IMR-90 (cell line): ENCODE measurements at regions not wholly inside any gene's neighbourhood (a gene's known extent, or its start where the extent isn't known, plus 50 kb on each side); places are given as distances from the start of the nearest gene placed in this dataset.

Experiments
- ATAC-seq: fragments of 200-7000 bp; cut with Tn5 transposase; 2 replicates; pipeline ENCODE4 v1.9.1; 2020; ENCODE audit warnings: low read depth, mild to moderate bottlenecking, moderate library complexity
- BruUV-seq: library from RNA; stranded (reverse); fragments of 400-500 nt; replicated peaks from 2 replicates; lab custom pipeline; 2021; lab: Mats Ljungman, UMichigan
- CTCF ChIA-PET: fragments of 300-600 bp; formaldehyde crosslinking; extraction: SDS; loops from one replicate; lab custom pipeline; 2021; ENCODE audit warnings: antibody characterized with exemption; lab: Yijun Ruan, JAX
- POLR2A ChIA-PET: fragments of 300-600 bp; sonication (Branson Sonifier 250); formaldehyde crosslinking; loops from one replicate; lab custom pipeline; 2022; ENCODE audit warnings: antibody characterized with exemption; ENCODE audit not compliant: unreplicated experiment; lab: Charles Lee
- DNase-seq: peaks from one replicate; pipeline ENCODE4 v3.0.0; 2013
- H2AFZ ChIP-seq: replicated peaks from 2 replicates; pipeline ENCODE3; 2013; ENCODE audit warnings: low read length, mild to moderate bottlenecking; ENCODE audit not compliant: poor library complexity
- H2AK5ac ChIP-seq: 2 replicates; pipeline ENCODE4 v1.6.1; 2013; ENCODE audit warnings: low read depth, low read length, inconsistent platforms
- H2AK9ac ChIP-seq: replicated peaks from 2 replicates; pipeline ENCODE3; 2013; ENCODE audit warnings: mild to moderate bottlenecking, low read depth, low read length, moderate library complexity; ENCODE audit not compliant: poor library complexity
- H2BK120ac ChIP-seq: 2 replicates; pipeline ENCODE4 v1.6.1; 2013; ENCODE audit warnings: low read depth, low read length, inconsistent platforms
- H2BK15ac ChIP-seq: 3 replicates; pipeline ENCODE4 v1.6.1; 2013; ENCODE audit warnings: low read depth, low read length, inconsistent platforms
- H2BK20ac ChIP-seq: 2 replicates; pipeline ENCODE4 v1.6.1; 2013; ENCODE audit warnings: low read depth, mild to moderate bottlenecking, inconsistent platforms, low read length, moderate library complexity
- H2BK5ac ChIP-seq: 2 replicates; pipeline ENCODE4 v1.6.1; 2013; ENCODE audit warnings: mild to moderate bottlenecking, low read depth, low read length, inconsistent platforms; ENCODE audit not compliant: poor library complexity, severe bottlenecking
- H3K14ac ChIP-seq: replicated peaks from 2 replicates; pipeline ENCODE4 v1.6.1; 2013; ENCODE audit warnings: low read depth, low read length, inconsistent platforms
- H3K18ac ChIP-seq: 2 replicates; pipeline ENCODE4 v1.6.1; 2013; ENCODE audit warnings: low read depth, low read length, control low read depth
- H3K23ac ChIP-seq: 2 replicates; pipeline ENCODE4 v1.6.1; 2013; ENCODE audit warnings: low read depth, low read length, inconsistent platforms
- H3K27ac ChIP-seq: 2 replicates; pipeline ENCODE4 v1.5.1; 2013; ENCODE audit warnings: mild to moderate bottlenecking, control low read depth, low read length; ENCODE audit not compliant: insufficient read depth
- H3K27me3 ChIP-seq: 2 replicates; pipeline ENCODE4 v1.6.1; 2013; ENCODE audit warnings: low read length; ENCODE audit not compliant: control insufficient read depth, insufficient read depth
- H3K36me3 ChIP-seq: 2 replicates; pipeline ENCODE4 v1.6.1; 2013; ENCODE audit warnings: low read length, mixed read lengths; ENCODE audit not compliant: control insufficient read depth, insufficient read depth
- H3K4ac ChIP-seq: 2 replicates; pipeline ENCODE4 v1.6.1; 2013; ENCODE audit warnings: low read depth, low read length, inconsistent platforms
- H3K4me1 ChIP-seq: 2 replicates; pipeline ENCODE4 v1.6.1; 2013; ENCODE audit warnings: low read length, mixed read lengths; ENCODE audit not compliant: control insufficient read depth, insufficient read depth
- H3K4me2 ChIP-seq: 2 replicates; pipeline ENCODE4 v1.6.1; 2013; ENCODE audit warnings: low read depth, mild to moderate bottlenecking, control low read depth, low read length, moderate library complexity
- H3K4me3 ChIP-seq: 2 replicates; pipeline ENCODE4 v1.5.1; 2013; ENCODE audit warnings: low read depth, mild to moderate bottlenecking, control low read depth, low read length, moderate library complexity; ENCODE audit not compliant: insufficient read depth
- H3K56ac ChIP-seq: 2 replicates; pipeline ENCODE4 v1.6.1; 2013; ENCODE audit warnings: low read length, inconsistent platforms; ENCODE audit not compliant: insufficient read depth; ENCODE audit errors: extremely low read depth
- H3K79me1 ChIP-seq, 2 experiments: 2 replicates each; pipeline ENCODE4 v1.6.1; 2013; ENCODE audit warnings: low read length in 2 of 2, inconsistent platforms in 1 of 2, low read depth in 1 of 2
- H3K9ac ChIP-seq: 2 replicates; pipeline ENCODE4 v1.6.1; 2013; ENCODE audit warnings: low read depth, low read length, control low read depth
- H3K9me1 ChIP-seq: 2 replicates; pipeline ENCODE4 v1.6.1; 2013; ENCODE audit warnings: low read length, inconsistent platforms; ENCODE audit not compliant: insufficient read depth
- H3K9me3 ChIP-seq: 2 replicates; pipeline ENCODE4 v1.6.1; 2013; ENCODE audit warnings: low read length; ENCODE audit not compliant: control insufficient read depth, insufficient read depth
- H4K20me1 ChIP-seq: 2 replicates; pipeline ENCODE4 v1.6.1; 2013; ENCODE audit warnings: low read length, inconsistent platforms; ENCODE audit not compliant: insufficient read depth
- H4K5ac ChIP-seq: 2 replicates; pipeline ENCODE4 v1.6.1; 2013; ENCODE audit warnings: mild to moderate bottlenecking, low read depth, low read length, control low read depth
- H4K8ac ChIP-seq, 2 experiments: 2 replicates each; pipeline ENCODE4 v1.6.1; 2013; ENCODE audit warnings: low read depth in 2 of 2, low read length in 2 of 2, control low read depth in 1 of 2, inconsistent platforms in 1 of 2
- H4K91ac ChIP-seq: 2 replicates; pipeline ENCODE4 v1.6.1; 2013; ENCODE audit warnings: low read depth, low read length, inconsistent platforms; ENCODE audit not compliant: insufficient read depth
- RCOR1 ChIP-seq: IDR thresholded peaks from 2 replicates; pipeline ENCODE4 v1.6.1; 2012; ENCODE audit warnings: mild to moderate bottlenecking, low read length, improper control_type of control experiment; ENCODE audit not compliant: insufficient replicate concordance
- WGBS, 2 experiments: methylation state at CpG; one replicate each; pipeline versions ENCODE4 v1.1.5 to v1.1.7; 2013; ENCODE audit warnings: missing lambda C conversion rate in 2 of 2; ENCODE audit not compliant: insufficient read length in 1 of 2; ENCODE audit errors: extremely low coverage in 2 of 2; 5-methylcytosine and 5-hydroxymethylcytosine counted together
- dilution Hi-C: fragments of 300-500 bp; cut with HindIII; formaldehyde crosslinking; loops from one replicate; pipeline ENCODE4 v1.14.3; 2018; ENCODE audit warnings: low sequenced_read_pairs; ENCODE audit not compliant: unreplicated experiment
- in situ Hi-C: fragments of 300-500 bp; cut with MboI; formaldehyde crosslinking; loops from 3 replicates; pipeline ENCODE4 v1.14.3; 2019; ENCODE audit warnings: low sequenced_read_pairs, inconsistent platforms, mixed read lengths
- intact Hi-C: fragments of 100-400 bp; cut with micrococcal nuclease; formaldehyde crosslinking; loops from 2 replicates; pipeline ENCODE4 v1.10.0; 2022

- POLR2A ChIA-PET = no interaction called here
Observed at GRCh38 chr1:187451238-187451637, 622.5 kb downstream of the PLA2G4A start.

More at GRCh38 chr1:187451238-187451637, 622.5 kb downstream of the PLA2G4A start:
- no peak overlapping the region for H2AK9ac ChIP-seq
- H4K91ac ChIP-seq = no peak overlapping the region
- no peak overlapping the region for H2BK5ac ChIP-seq
- H3K23ac ChIP-seq = no peak overlapping the region
- H3K14ac ChIP-seq = no peak overlapping the region
- no peak for TF ChIP-seq RCOR1
- no peak overlapping the region for H3K18ac ChIP-seq
- intact Hi-C loops = no loop called here
- CTCF ChIA-PET = no interaction called here
- no peak overlapping the region for H2AFZ ChIP-seq
- H3K36me3 ChIP-seq = no peaks in the 10 kb centered on the region
- no peak overlapping the region for H3K27ac ChIP-seq
- no peak overlapping the region for H3K4me2 ChIP-seq
- dilution Hi-C loops = no loop called here
- no peak overlapping the region for H2BK15ac ChIP-seq
- H2BK120ac ChIP-seq = no peak overlapping the region
- H4K5ac ChIP-seq = no peak overlapping the region
- H3K4ac ChIP-seq = no peak overlapping the region
- H4K20me1 ChIP-seq = no peaks in the 10 kb centered on the region
- DNase-seq (no peak), ATAC-seq (no peak)
- H3K9me3 ChIP-seq = no peaks in the 10 kb centered on the region
- no peak overlapping the region for H4K8ac ChIP-seq
- no peak overlapping the region for H3K9ac ChIP-seq
- no peaks in the 10 kb centered on the region for H3K9me1 ChIP-seq
- no peak overlapping the region for H2BK20ac ChIP-seq
- H3K4me3 ChIP-seq = no peak overlapping the region
- BruUV-seq = no TSS peak
- in situ Hi-C loops = no loop called here
- H3K4me1 ChIP-seq = no peaks in the 10 kb centered on the region
- H3K27me3 ChIP-seq = no peaks in the 10 kb centered on the region
- H3K79me1 ChIP-seq = no peaks in the 10 kb centered on the region
- H3K56ac ChIP-seq = no peak overlapping the region
- H2AK5ac ChIP-seq = no peak overlapping the region
- WGBS, 2 experiments = no CpG with 5 or more reads among the region's 5 CpGs
